Smooth muscle cell (in vitro differentiated cells): ENCODE measurements at regions not wholly inside any gene's neighbourhood (a gene's known extent, or its start where the extent isn't known, plus 50 kb on each side); places are given as distances from the start of the nearest gene placed in this dataset.
A peak's percentile ranks its signal among the peaks of the same experiment; 100 is the strongest.

ENCODE experiments used
- DNase-seq: peaks from one replicate; lab custom pipeline; 2025; ENCODE audit not compliant: unreplicated experiment; lab: John Stamatoyannopoulos, UW
- H2AFZ ChIP-seq: fragments of 200-600 bp; sonication (generic); 2 replicates; pipeline ENCODE4 v1.6.0; 2016; ENCODE audit warnings: antibody characterized with exemption, low read depth, mild to moderate bottlenecking
- H3F3A ChIP-seq: fragments of 200-600 bp; sonication (generic); 2 replicates; pipeline ENCODE4 v1.6.0; 2017; ENCODE audit warnings: antibody characterized with exemption, low read depth
- H3K27ac ChIP-seq: fragments of 200-600 bp; sonication (generic); 2 replicates; pipeline ENCODE4 v1.5.1; 2016; ENCODE audit warnings: low read depth, mild to moderate bottlenecking
- H3K27me3 ChIP-seq: fragments of 200-600 bp; sonication (generic); 2 replicates; pipeline ENCODE4 v1.6.1; 2016; ENCODE audit warnings: low read depth, mild to moderate bottlenecking
- H3K36me3 ChIP-seq: fragments of 200-600 bp; sonication (generic); 2 replicates; pipeline ENCODE4 v1.5.1; 2016; ENCODE audit warnings: low read depth
- H3K4me1 ChIP-seq: fragments of 200-600 bp; sonication (generic); 2 replicates; pipeline ENCODE4 v1.5.1; 2016; ENCODE audit warnings: low read depth
- H3K4me2 ChIP-seq: fragments of 200-600 bp; sonication (generic); 2 replicates; pipeline ENCODE4 v1.6.0; 2016; ENCODE audit warnings: mild to moderate bottlenecking
- H3K4me3 ChIP-seq: fragments of 200-600 bp; sonication (generic); 2 replicates; pipeline ENCODE4 v1.5.1; 2016; ENCODE audit warnings: mild to moderate bottlenecking
- H3K79me2 ChIP-seq: fragments of 200-600 bp; sonication (generic); 2 replicates; pipeline ENCODE4 v1.6.0; 2016; ENCODE audit warnings: low read depth, mild to moderate bottlenecking
- H3K9ac ChIP-seq: fragments of 200-600 bp; sonication (generic); 2 replicates; pipeline ENCODE4 v1.6.0; 2016; ENCODE audit warnings: low read depth
- H3K9me3 ChIP-seq: fragments of 200-600 bp; sonication (generic); replicated peaks from 2 replicates; pipeline ENCODE4 v1.5.1; 2016; ENCODE audit warnings: low read depth
- H4K20me1 ChIP-seq: fragments of 200-600 bp; sonication (generic); 2 replicates; pipeline ENCODE4 v1.6.0; 2016; ENCODE audit warnings: low read depth
- WGBS: methylation state at CpG from one replicate; pipeline ENCODE4 v1.1.7; 2016; ENCODE audit warnings: low lambda C conversion rate; 5-methylcytosine and 5-hydroxymethylcytosine counted together
- TF ChIP-seq, protein P1 (sequence below): fragments of 200-600 bp; sonication (generic); IDR thresholded peaks from 2 replicates; pipeline ENCODE4 v1.5.1; 2017; ENCODE audit warnings: borderline replicate concordance, mild to moderate bottlenecking, antibody characterized with exemption; ENCODE audit not compliant: insufficient read depth, poor library complexity, severe bottlenecking

- TF ChIP-seq, protein P1, sequence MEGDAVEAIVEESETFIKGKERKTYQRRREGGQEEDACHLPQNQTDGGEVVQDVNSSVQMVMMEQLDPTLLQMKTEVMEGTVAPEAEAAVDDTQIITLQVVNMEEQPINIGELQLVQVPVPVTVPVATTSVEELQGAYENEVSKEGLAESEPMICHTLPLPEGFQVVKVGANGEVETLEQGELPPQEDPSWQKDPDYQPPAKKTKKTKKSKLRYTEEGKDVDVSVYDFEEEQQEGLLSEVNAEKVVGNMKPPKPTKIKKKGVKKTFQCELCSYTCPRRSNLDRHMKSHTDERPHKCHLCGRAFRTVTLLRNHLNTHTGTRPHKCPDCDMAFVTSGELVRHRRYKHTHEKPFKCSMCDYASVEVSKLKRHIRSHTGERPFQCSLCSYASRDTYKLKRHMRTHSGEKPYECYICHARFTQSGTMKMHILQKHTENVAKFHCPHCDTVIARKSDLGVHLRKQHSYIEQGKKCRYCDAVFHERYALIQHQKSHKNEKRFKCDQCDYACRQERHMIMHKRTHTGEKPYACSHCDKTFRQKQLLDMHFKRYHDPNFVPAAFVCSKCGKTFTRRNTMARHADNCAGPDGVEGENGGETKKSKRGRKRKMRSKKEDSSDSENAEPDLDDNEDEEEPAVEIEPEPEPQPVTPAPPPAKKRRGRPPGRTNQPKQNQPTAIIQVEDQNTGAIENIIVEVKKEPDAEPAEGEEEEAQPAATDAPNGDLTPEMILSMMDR, result no peak
- DNase-seq, result no peak
- H3K27ac ChIP-seq, result no peak overlapping the region
- H2AFZ ChIP-seq, result no peak overlapping the region
- WGBS, result 16% methylated on average over 8 of the region's 10 CpGs
- H3K27me3 ChIP-seq, result no peaks in the 10 kb centered on the region
- H3K9me3 ChIP-seq, result no peaks in the 10 kb centered on the region
- H3K4me1 ChIP-seq, result peaks cover 46% of the 10 kb centered on the region
- no peaks in the 10 kb centered on the region for H3K36me3 ChIP-seq
- H3K9ac ChIP-seq, result no peak overlapping the region
- no peaks in the 10 kb centered on the region for H4K20me1 ChIP-seq
- no peaks in the 10 kb centered on the region for H3K79me2 ChIP-seq
- peaks cover 7% of the 10 kb centered on the region for H3F3A ChIP-seq
- no peak overlapping the region for H3K4me3 ChIP-seq
- peak overlapping the region; percentile 74 for H3K4me2 ChIP-seq
These were observed 335.1 kb downstream of the CYRIA start for GRCh38 chr2:16330571-16330970.

DNA sequence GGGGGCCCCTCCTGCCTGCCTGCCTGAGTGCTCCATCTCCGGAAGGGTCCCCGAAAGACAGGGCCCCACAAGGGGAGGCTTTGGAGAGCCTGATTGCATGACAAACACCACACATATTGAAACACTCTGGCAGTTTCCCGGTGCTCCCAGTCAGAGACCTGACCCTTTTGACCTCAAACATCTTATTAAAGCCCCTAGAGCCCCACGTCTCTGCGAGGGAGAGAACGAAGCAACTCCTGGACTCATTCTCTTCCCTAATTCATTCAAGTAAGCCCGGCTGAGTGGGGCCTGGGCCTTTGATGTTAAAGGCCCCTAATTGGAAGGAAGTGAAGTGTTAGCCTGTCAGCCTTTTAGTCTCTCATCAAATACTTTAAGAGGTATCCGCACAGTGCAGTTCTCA lies 335.6 kb downstream of the CYRIA start:
- peaks cover 50% of the 10 kb centered on the region for H3K4me1 ChIP-seq
- DNase-seq, result no peak
- no peaks in the 10 kb centered on the region for H3K9me3 ChIP-seq
- peak overlapping the region; percentile 74 for H3K4me2 ChIP-seq
- peaks cover 4% of the 10 kb centered on the region for H3F3A ChIP-seq
- H3K4me3 ChIP-seq, result no peak overlapping the region
- H3K27ac ChIP-seq, result no peak overlapping the region
- no peaks in the 10 kb centered on the region for H3K79me2 ChIP-seq
- TF ChIP-seq, protein P1, result no peak
- H3K27me3 ChIP-seq, result no peaks in the 10 kb centered on the region
- H3K36me3 ChIP-seq, result no peaks in the 10 kb centered on the region
- H2AFZ ChIP-seq, result peak overlapping the region; percentile 82
- H3K9ac ChIP-seq, result no peak overlapping the region
- WGBS, result 22% methylated on average over 8 of the region's 8 CpGs
- H4K20me1 ChIP-seq, result no peaks in the 10 kb centered on the region

DNA sequence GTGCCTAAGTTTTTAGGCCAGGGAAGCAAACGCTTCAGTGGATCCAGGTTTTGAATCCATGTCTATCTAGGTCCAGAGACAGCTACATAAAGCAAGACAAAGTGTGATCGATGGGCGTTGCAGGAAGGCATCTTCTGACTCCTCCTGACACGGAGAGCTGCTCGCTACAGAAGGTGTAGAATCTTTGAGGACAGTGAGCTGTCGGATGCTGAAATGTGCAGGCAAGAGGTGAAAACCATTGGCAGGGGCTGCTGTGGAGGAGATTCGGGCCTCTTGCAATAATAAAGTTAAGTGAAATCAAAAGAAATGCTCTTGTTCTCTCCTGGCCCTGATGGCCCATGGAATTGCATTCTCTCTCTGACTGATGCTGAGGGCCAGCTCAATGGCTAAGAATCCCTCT lies 336.2 kb downstream of the CYRIA start:
- TF ChIP-seq, protein P1, result no peak
- H3K4me2 ChIP-seq, result no peak overlapping the region
- H3F3A ChIP-seq, result peaks cover under 1% of the 10 kb centered on the region
- no peak overlapping the region for H3K4me3 ChIP-seq
- H3K36me3 ChIP-seq, result no peaks in the 10 kb centered on the region
- no peak overlapping the region for H3K27ac ChIP-seq
- H3K27me3 ChIP-seq, result no peaks in the 10 kb centered on the region
- no peak overlapping the region for H2AFZ ChIP-seq
- H3K9me3 ChIP-seq, result no peaks in the 10 kb centered on the region
- H3K79me2 ChIP-seq, result no peaks in the 10 kb centered on the region
- no peak for DNase-seq
- peaks cover 50% of the 10 kb centered on the region for H3K4me1 ChIP-seq
- no peak overlapping the region for H3K9ac ChIP-seq
- no peaks in the 10 kb centered on the region for H4K20me1 ChIP-seq
- WGBS, result 94% methylated on average over 7 of the region's 7 CpGs

- Histone ChIP-seq H3K27ac (no peak overlapping the region), H3K4me2 (no peak overlapping the region), H3K4me3 (no peak overlapping the region), H3K79me2 (no peaks in the 10 kb centered on the region), H3K9me3 (no peaks in the 10 kb centered on the region), H4K20me1 (no peaks in the 10 kb centered on the region), H3K4me1 (peaks cover 50% of the 10 kb centered on the region), H3K9ac (no peak overlapping the region), H2AFZ (no peak overlapping the region), H3K36me3 (no peaks in the 10 kb centered on the region), H3F3A (no peaks in the 10 kb centered on the region), H3K27me3 (no peaks in the 10 kb centered on the region)
- no peak for DNase-seq
- 95% methylated on average over 6 of the region's 6 CpGs for WGBS
- TF ChIP-seq, protein P1, result no peak
These were observed 337.0 kb downstream of the CYRIA start for GRCh38 chr2:16328521-16329190.
